ENCODE measurements at regions not wholly inside any gene's neighbourhood (a gene's known extent, or its start where the extent isn't known, plus 50 kb on each side); places are given as distances from the start of the nearest gene placed in this dataset.

DNA sequence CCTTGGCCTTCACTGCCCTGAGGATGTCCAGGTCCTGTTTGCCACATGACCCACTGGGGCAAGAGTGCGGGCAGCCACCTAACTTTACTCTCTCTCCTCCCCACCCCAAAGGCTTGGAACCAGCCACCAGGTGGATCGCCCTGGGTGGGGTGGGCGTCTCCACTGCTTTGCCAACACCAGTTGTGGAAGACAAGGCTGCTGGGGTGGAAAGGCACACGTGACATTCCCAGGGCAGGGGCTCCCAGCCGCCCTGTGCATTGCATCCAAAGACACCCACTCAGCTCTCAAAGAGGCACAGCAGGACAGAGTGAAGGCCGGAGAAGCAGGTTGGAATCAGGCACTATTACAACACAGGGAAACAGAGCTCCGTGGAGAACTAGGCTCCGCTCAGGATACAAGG lies 162.2 kb downstream of the OLFM1 start:
- H2BK5ac ChIP-seq (ENCODE audit: low read depth, low read length, poor library complexity, severe bottlenecking), result no peak overlapping the region
- 83% methylated on average over 8 of the region's 8 CpGs for WGBS
- no peak overlapping the region for H2AFZ ChIP-seq (ENCODE audit: low read depth, low read length)
- no peak overlapping the region for H3K23ac ChIP-seq (ENCODE audit: low read length in 2 of 2)
- peaks cover 0 to 3% of the 10 kb centered on the region in 2 experiments for H3K36me3 ChIP-seq (ENCODE audit: control insufficient read depth in 1 of 2, insufficient read depth in 2 of 2, low read depth in 1 of 2, low read length in 2 of 2)
- H4K91ac ChIP-seq (ENCODE audit: low read length), result no peak overlapping the region
- H3K4ac ChIP-seq (ENCODE audit: low read depth in 1 of 2, low read length in 2 of 2), result no peak overlapping the region
- no peak overlapping the region for H2BK120ac ChIP-seq (ENCODE audit: low read depth, low read length)
- H3K4me1 ChIP-seq (ENCODE audit: control insufficient read depth, insufficient read depth, low read depth, low read length), result peaks cover 2% of the 10 kb centered on the region
- H3K9ac ChIP-seq (ENCODE audit: low read length), result no peak overlapping the region
- H3K14ac ChIP-seq (ENCODE audit: low read length in 2 of 2), result no peak overlapping the region
- no peak overlapping the region for H3K18ac ChIP-seq (ENCODE audit: low read depth in 1 of 2, low read length in 2 of 2)
- H3K4me2 ChIP-seq (ENCODE audit: low read length, poor library complexity, severe bottlenecking), result no peak overlapping the region
- H4K8ac ChIP-seq (ENCODE audit: low read length), result no peak overlapping the region
- no peak overlapping the region for H3K27ac ChIP-seq (ENCODE audit: low read length, poor library complexity, severe bottlenecking)
- no peak overlapping the region for H3K4me3 ChIP-seq (ENCODE audit: insufficient read depth in 1 of 2, low read depth in 1 of 2, low read length in 2 of 2)
- H3K9me3 ChIP-seq (ENCODE audit: control insufficient read depth, low read length), result no peaks in the 10 kb centered on the region
- no peak for DNase-seq
- peaks cover 0 to 50% of the 10 kb centered on the region in 2 experiments for H3K27me3 ChIP-seq (ENCODE audit: control insufficient read depth in 1 of 2, insufficient read depth in 1 of 2, low read length in 2 of 2)
- no peak overlapping the region for H2BK15ac ChIP-seq (ENCODE audit: low read depth, poor library complexity, severe bottlenecking)
- no peak overlapping the region for H2AK5ac ChIP-seq (ENCODE audit: low read length, severe bottlenecking)
- no peaks in the 10 kb centered on the region for H3K79me1 ChIP-seq (replicated peaks; ENCODE audit: low read length, poor library complexity, severe bottlenecking)
- no peak overlapping the region for H2BK12ac ChIP-seq (ENCODE audit: low read length in 2 of 2)

DNA sequence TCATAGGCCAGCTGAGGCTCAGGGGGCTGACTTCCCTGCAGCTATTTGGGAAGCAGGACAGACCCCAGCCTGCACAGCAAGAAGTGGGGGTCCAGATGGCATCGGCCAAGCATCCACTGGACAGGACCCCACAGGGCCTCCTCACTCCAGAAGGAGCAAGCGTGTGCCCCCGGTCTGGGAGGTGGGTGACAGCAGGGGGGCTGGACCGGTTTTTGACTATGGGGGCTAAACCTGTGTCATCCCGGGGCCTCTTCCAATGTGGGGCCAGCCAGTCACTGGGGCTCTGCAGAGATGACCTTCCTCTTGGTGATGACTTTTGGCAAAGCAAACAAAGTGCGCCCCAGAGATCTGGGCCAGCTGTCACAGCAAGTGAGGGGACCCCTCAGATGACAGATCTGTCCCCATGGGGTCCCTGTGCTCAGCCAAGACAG lies 163.9 kb downstream of the OLFM1 start:
- Histone ChIP-seq H3K4me2 (ENCODE audit: low read length, poor library complexity, severe bottlenecking) (no peak overlapping the region), H2BK5ac (ENCODE audit: low read depth, low read length, poor library complexity, severe bottlenecking) (no peak overlapping the region), H2BK12ac (ENCODE audit: low read length in 2 of 2) (no peak overlapping the region), H3K23ac (ENCODE audit: low read length in 2 of 2) (no peak overlapping the region), H3K14ac (ENCODE audit: low read length in 2 of 2) (no peak overlapping the region), H2BK120ac (ENCODE audit: low read depth, low read length) (no peak overlapping the region), H3K4me1 (ENCODE audit: control insufficient read depth, insufficient read depth, low read depth, low read length) (peaks cover 2% of the 10 kb centered on the region), H3K18ac (ENCODE audit: low read depth in 1 of 2, low read length in 2 of 2) (no peak overlapping the region), H2BK15ac (ENCODE audit: low read depth, poor library complexity, severe bottlenecking) (no peak overlapping the region), H3K27ac (ENCODE audit: low read length, poor library complexity, severe bottlenecking) (no peak overlapping the region), H3K4ac (ENCODE audit: low read depth in 1 of 2, low read length in 2 of 2) (no peak overlapping the region), H4K8ac (ENCODE audit: low read length) (no peak overlapping the region), H3K9ac (ENCODE audit: low read length) (no peak overlapping the region), H3K79me1 (replicated peaks; ENCODE audit: low read length, poor library complexity, severe bottlenecking) (no peaks in the 10 kb centered on the region), H2AK5ac (ENCODE audit: low read length, severe bottlenecking) (no peak overlapping the region), H3K4me3 (ENCODE audit: insufficient read depth in 1 of 2, low read depth in 1 of 2, low read length in 2 of 2) (no peak overlapping the region), H3K27me3 (ENCODE audit: control insufficient read depth in 1 of 2, insufficient read depth in 1 of 2, low read length in 2 of 2) (peaks cover 0 to 47% of the 10 kb centered on the region in 2 experiments), H3K9me3 (ENCODE audit: control insufficient read depth, low read length) (no peaks in the 10 kb centered on the region), H2AFZ (ENCODE audit: low read depth, low read length) (no peak overlapping the region), H4K91ac (ENCODE audit: low read length) (no peak overlapping the region), H3K36me3 (ENCODE audit: control insufficient read depth in 1 of 2, insufficient read depth in 2 of 2, low read depth in 1 of 2, low read length in 2 of 2) (peaks cover 0 to 3% of the 10 kb centered on the region in 2 experiments)
- WGBS, result 86% methylated on average over 6 of the region's 6 CpGs
- DNase-seq, result no peak

DNA sequence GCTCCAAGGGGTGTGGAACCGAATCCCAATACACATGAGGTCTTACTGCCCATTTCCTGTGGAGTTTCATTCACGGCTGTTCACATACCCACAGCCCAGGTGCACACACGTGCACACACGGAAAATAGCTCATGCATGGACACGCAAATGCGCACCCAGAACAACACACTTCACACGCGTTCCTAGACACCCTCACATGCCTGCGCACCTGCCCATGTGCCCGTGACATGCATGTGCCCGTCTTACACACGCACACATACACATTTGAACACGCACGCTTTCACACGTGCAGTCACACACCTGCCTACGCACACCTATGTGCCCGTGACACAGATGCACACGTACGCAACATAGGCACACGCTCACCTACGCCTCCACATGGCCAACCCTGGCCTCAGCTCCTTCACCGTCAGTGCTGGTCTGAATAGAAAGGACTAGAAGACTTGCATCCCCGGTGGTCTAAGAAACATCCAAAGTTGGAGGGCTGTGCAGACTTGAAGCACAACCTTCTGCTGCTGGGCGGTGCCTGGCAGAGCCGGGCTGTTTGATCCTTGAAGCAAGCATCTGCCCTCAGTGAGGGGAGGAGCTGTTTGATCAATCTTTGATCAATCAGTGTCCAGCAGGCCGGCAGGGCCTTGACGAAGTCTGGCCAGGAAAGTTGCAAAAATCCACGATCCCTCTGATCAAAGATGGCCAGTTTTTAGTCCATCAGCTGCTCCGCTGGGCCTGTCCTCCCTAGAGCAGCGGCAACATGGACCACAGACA lies 164.7 kb downstream of the OLFM1 start:
- Histone ChIP-seq H2AK5ac (ENCODE audit: low read length, severe bottlenecking) (no peak overlapping the region), H2BK5ac (ENCODE audit: low read depth, low read length, poor library complexity, severe bottlenecking) (no peak overlapping the region), H3K14ac (ENCODE audit: low read length in 2 of 2) (no peak overlapping the region), H3K4me1 (ENCODE audit: control insufficient read depth, insufficient read depth, low read depth, low read length) (peaks cover 2% of the 10 kb centered on the region), H3K9me3 (ENCODE audit: control insufficient read depth, low read length) (no peaks in the 10 kb centered on the region), H3K23ac (ENCODE audit: low read length in 2 of 2) (no peak overlapping the region), H2AFZ (ENCODE audit: low read depth, low read length) (no peak overlapping the region), H2BK12ac (ENCODE audit: low read length in 2 of 2) (no peak overlapping the region), H3K4me3 (ENCODE audit: insufficient read depth in 1 of 2, low read depth in 1 of 2, low read length in 2 of 2) (no peak overlapping the region), H3K18ac (ENCODE audit: low read depth in 1 of 2, low read length in 2 of 2) (no peak overlapping the region), H3K27me3 (ENCODE audit: control insufficient read depth in 1 of 2, insufficient read depth in 1 of 2, low read length in 2 of 2) (peaks cover 0 to 52% of the 10 kb centered on the region in 2 experiments), H3K9ac (ENCODE audit: low read length) (no peak overlapping the region), H3K27ac (ENCODE audit: low read length, poor library complexity, severe bottlenecking) (no peak overlapping the region), H3K36me3 (ENCODE audit: control insufficient read depth in 1 of 2, insufficient read depth in 2 of 2, low read depth in 1 of 2, low read length in 2 of 2) (peaks cover 0 to 3% of the 10 kb centered on the region in 2 experiments), H3K4ac (ENCODE audit: low read depth in 1 of 2, low read length in 2 of 2) (no peak overlapping the region), H4K8ac (ENCODE audit: low read length) (no peak overlapping the region), H3K4me2 (ENCODE audit: low read length, poor library complexity, severe bottlenecking) (no peak overlapping the region), H3K79me1 (replicated peaks; ENCODE audit: low read length, poor library complexity, severe bottlenecking) (no peaks in the 10 kb centered on the region), H2BK15ac (ENCODE audit: low read depth, poor library complexity, severe bottlenecking) (no peak overlapping the region), H4K91ac (ENCODE audit: low read length) (peak overlapping the region; percentile 15), H2BK120ac (ENCODE audit: low read depth, low read length) (no peak overlapping the region)
- no peak for DNase-seq
- WGBS, result 88% methylated on average over 30 of the region's 30 CpGs

DNA sequence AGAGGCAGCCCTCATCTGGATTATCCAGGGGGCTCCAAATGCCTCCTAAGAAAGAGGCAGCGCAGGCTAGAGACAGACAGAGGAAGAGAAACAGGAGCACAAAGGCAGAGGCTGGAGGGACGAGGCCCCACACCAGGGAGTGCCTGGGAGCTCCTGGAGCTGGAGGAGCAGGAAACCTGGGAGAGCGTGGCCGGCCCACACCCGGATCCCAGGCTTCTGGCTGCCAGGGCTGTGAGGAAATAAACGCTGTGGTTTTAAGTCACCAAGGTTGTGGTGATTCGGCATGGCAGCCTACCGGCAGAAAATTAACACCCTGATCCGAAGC lies 165.5 kb downstream of the OLFM1 start:
- no peak overlapping the region for H2BK120ac ChIP-seq (ENCODE audit: low read depth, low read length)
- DNase-seq, result no peak

More for the DNA sequence above, 165.5 kb downstream of the OLFM1 start:
- H2AFZ ChIP-seq (ENCODE audit: low read depth, low read length), result no peak overlapping the region
- peaks cover 0 to 55% of the 10 kb centered on the region in 2 experiments for H3K27me3 ChIP-seq (ENCODE audit: control insufficient read depth in 1 of 2, insufficient read depth in 1 of 2, low read length in 2 of 2)
- no peak overlapping the region for H3K18ac ChIP-seq (ENCODE audit: low read depth in 1 of 2, low read length in 2 of 2)
- no peak overlapping the region for H3K27ac ChIP-seq (ENCODE audit: low read length, poor library complexity, severe bottlenecking)
- no peak overlapping the region for H4K8ac ChIP-seq (ENCODE audit: low read length)
- no peaks in the 10 kb centered on the region for H3K9me3 ChIP-seq (ENCODE audit: control insufficient read depth, low read length)
- WGBS, result 57% methylated on average over 8 of the region's 9 CpGs
- H3K23ac ChIP-seq (ENCODE audit: low read length in 2 of 2), result no peak overlapping the region
- H3K4me2 ChIP-seq (ENCODE audit: low read length, poor library complexity, severe bottlenecking), result no peak overlapping the region
- peaks cover 0 to 3% of the 10 kb centered on the region in 2 experiments for H3K36me3 ChIP-seq (ENCODE audit: control insufficient read depth in 1 of 2, insufficient read depth in 2 of 2, low read depth in 1 of 2, low read length in 2 of 2)
- no peak overlapping the region for H2BK12ac ChIP-seq (ENCODE audit: low read length in 2 of 2)
- H3K9ac ChIP-seq (ENCODE audit: low read length), result no peak overlapping the region
- no peaks in the 10 kb centered on the region for H3K4me1 ChIP-seq (ENCODE audit: control insufficient read depth, insufficient read depth, low read depth, low read length)
- no peak overlapping the region for H3K4ac ChIP-seq (ENCODE audit: low read depth in 1 of 2, low read length in 2 of 2)
- H4K91ac ChIP-seq (ENCODE audit: low read length), result no peak overlapping the region
- no peak overlapping the region for H2AK5ac ChIP-seq (ENCODE audit: low read length, severe bottlenecking)
- no peak overlapping the region for H3K14ac ChIP-seq (ENCODE audit: low read length in 2 of 2)
- H2BK15ac ChIP-seq (ENCODE audit: low read depth, poor library complexity, severe bottlenecking), result no peak overlapping the region
- no peak overlapping the region for H2BK5ac ChIP-seq (ENCODE audit: low read depth, low read length, poor library complexity, severe bottlenecking)
- H3K4me3 ChIP-seq (ENCODE audit: insufficient read depth in 1 of 2, low read depth in 1 of 2, low read length in 2 of 2), result no peak overlapping the region
- no peaks in the 10 kb centered on the region for H3K79me1 ChIP-seq (replicated peaks; ENCODE audit: low read length, poor library complexity, severe bottlenecking)

Data from mesenchymal stem cell (in vitro differentiated cells and primary cell).